Right atrium auricular region (tissue), 2 donors: ENCODE measurements at regions not wholly inside any gene's neighbourhood (a gene's known extent, or its start where the extent isn't known, plus 50 kb on each side); places are given as distances from the start of the nearest gene placed in this dataset.
"Not testable (repeated sequence)": the region's sequence is repeated elsewhere in the genome, so short reads cannot be mapped to it uniquely, and the experiment has no call there.

Experiments used
- DNase-seq: peaks from one replicate; pipeline ENCODE4 v3.0.0-alpha.2; 2019; ENCODE audit warnings: low spot score
- H3K27ac ChIP-seq, 2 donors: fragments of 200-600 bp; sonication (generic); 1 replicate in 1 of 2; 2 replicates in 1 of 2; pipeline ENCODE4 v1.5.1; 2016 to 2019
- H3K27me3 ChIP-seq, 2 donors: fragments of 200-600 bp; sonication (generic); one replicate each; pipeline versions ENCODE4 v1.5.1 to v1.6.0; 2017 to 2019
- H3K36me3 ChIP-seq: fragments of 200-600 bp; sonication (generic); one replicate; pipeline ENCODE4 v1.5.1; 2016
- H3K4me1 ChIP-seq, 2 donors: fragments of 200-600 bp; sonication (generic); one replicate each; pipeline versions ENCODE4 v1.5.1 to v1.6.0; 2017 to 2019
- H3K4me3 ChIP-seq, 2 donors: fragments of 200-600 bp; sonication (generic); 1 replicate in 1 of 2; 2 replicates in 1 of 2; pipeline ENCODE4 v1.5.1; 2017 to 2019; ENCODE audit warnings: mild to moderate bottlenecking in 1 of 2, moderate library complexity in 1 of 2
- H3K9me3 ChIP-seq, 2 donors: fragments of 200-600 bp; sonication (generic); one replicate each; pipeline ENCODE4 v1.5.1; 2019
- TF ChIP-seq, protein P1 (sequence below), 2 donors: fragments of 200-600 bp; sonication (generic); IDR thresholded peaks; one replicate each; pipeline ENCODE4 v1.5.1; 2019; ENCODE audit warnings: antibody characterized with exemption in 2 of 2

DNA sequence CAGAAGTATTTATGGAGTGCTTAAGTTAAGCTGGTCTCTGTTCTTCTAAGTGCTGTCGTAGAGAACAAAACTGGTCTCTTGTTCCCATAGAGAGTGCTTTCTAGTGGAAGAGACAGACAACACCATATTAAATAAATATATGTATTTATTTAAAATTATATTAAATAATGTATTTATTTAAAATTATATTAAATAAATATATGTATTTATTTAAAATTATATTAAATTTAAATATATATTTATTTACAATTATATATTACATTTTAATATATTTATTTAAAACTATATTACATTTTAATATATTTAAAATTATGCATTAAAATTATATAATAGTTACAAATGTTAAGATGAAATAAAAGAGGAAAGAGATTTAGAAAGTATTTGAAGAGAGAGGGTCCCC, 175.5 kb upstream of the OLFM3 start:
- Histone ChIP-seq H3K4me3 (no peak overlapping the region), H3K9me3 (no peaks in the 10 kb centered on the region), H3K36me3 (no peaks in the 10 kb centered on the region), H3K27ac (no peak overlapping the region), H3K4me1 (no peaks in the 10 kb centered on the region), H3K27me3 (no peaks in the 10 kb centered on the region)
- TF ChIP-seq, protein P1, sequence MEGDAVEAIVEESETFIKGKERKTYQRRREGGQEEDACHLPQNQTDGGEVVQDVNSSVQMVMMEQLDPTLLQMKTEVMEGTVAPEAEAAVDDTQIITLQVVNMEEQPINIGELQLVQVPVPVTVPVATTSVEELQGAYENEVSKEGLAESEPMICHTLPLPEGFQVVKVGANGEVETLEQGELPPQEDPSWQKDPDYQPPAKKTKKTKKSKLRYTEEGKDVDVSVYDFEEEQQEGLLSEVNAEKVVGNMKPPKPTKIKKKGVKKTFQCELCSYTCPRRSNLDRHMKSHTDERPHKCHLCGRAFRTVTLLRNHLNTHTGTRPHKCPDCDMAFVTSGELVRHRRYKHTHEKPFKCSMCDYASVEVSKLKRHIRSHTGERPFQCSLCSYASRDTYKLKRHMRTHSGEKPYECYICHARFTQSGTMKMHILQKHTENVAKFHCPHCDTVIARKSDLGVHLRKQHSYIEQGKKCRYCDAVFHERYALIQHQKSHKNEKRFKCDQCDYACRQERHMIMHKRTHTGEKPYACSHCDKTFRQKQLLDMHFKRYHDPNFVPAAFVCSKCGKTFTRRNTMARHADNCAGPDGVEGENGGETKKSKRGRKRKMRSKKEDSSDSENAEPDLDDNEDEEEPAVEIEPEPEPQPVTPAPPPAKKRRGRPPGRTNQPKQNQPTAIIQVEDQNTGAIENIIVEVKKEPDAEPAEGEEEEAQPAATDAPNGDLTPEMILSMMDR (IDR thresholded peaks at IDR 0.05): no peak
- no peak for DNase-seq

DNA sequence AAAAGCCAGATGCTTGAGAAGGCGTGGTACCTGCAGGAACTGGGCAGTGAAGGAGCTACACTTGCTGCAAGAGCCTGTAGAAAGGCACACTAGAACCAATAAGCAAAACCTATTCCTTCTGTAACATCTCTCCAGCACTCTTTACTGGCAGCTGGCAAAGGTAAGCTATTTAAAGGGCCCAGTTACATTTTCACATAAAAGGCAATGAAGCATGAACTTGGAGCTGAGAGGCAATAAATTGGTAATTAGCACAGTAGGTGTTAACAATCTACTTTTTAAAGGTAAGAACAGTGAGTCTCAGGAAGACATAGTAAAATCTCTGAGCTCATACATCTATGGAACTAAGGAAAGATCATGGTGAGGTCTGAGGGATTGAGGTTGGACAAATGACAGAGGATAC, 167.1 kb upstream of the OLFM3 start:
- H3K9me3 ChIP-seq: no peaks in the 10 kb centered on the region
- no peaks in the 10 kb centered on the region for H3K4me1 ChIP-seq
- TF ChIP-seq, protein P1 (IDR thresholded peaks at IDR 0.05): no peak
- no peak overlapping the region for H3K27ac ChIP-seq
- no peaks in the 10 kb centered on the region for H3K27me3 ChIP-seq
- DNase-seq: no peak
- H3K4me3 ChIP-seq: no peak overlapping the region
- H3K36me3 ChIP-seq: no peaks in the 10 kb centered on the region

DNA sequence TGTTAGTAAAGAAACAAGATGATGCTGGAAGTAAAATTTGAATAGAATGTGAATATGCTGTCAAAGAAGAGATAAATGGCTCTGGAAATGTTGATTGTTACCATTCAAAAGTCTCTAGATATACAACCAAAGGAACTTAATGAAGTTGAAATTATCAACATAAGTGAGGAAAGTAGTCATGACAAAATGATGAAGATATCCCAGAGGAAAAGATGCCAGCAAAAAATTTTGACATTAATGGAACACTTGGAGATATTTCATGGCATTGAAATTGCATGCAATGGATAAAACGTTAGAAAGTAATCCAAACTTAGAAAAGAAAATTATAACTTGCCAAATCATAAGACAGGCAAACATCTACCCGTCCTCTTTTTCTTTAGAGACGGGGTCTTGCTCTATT, 154.5 kb upstream of the OLFM3 start:
- DNase-seq: no peak
- H3K27me3 ChIP-seq: no peaks in the 10 kb centered on the region

DNA sequence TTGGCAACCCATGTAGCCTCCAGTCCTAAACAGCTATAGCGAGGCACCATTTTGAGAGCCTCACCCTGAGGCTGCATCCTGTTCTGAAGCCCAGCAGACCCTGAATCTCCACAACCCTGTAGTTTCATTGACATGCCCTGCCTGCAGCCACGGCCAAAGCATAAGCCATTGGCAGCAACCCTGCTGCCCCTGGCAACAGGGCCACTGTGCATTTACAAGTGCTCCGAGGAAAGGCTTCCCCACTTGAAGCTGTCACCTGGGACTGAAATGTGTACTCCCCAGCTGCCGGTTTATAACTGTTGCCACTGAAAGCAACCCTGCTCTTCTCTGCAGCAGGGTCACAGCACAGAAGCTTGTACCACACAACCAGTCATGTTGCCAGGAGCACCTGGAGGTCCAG, 124.2 kb upstream of the OLFM3 start:
- no peak overlapping the region for H3K27ac ChIP-seq
- no peaks in the 10 kb centered on the region for H3K4me1 ChIP-seq
- TF ChIP-seq, protein P1 (IDR thresholded peaks at IDR 0.05): no peak
- no peak for DNase-seq
- H3K4me3 ChIP-seq: no peak overlapping the region
- no peaks in the 10 kb centered on the region for H3K9me3 ChIP-seq
- no peaks in the 10 kb centered on the region for H3K27me3 ChIP-seq
- H3K36me3 ChIP-seq: no peaks in the 10 kb centered on the region

More for the DNA sequence above, 154.5 kb upstream of the OLFM3 start:
- Histone ChIP-seq H3K4me1 (no peaks in the 10 kb centered on the region), H3K4me3 (no peak overlapping the region), H3K9me3 (no peaks in the 10 kb centered on the region), H3K27ac (no peak overlapping the region), H3K36me3 (no peaks in the 10 kb centered on the region)
- TF ChIP-seq, protein P1 (IDR thresholded peaks at IDR 0.05): no peak

- Histone ChIP-seq H3K9me3 (no peaks in the 10 kb centered on the region), H3K27me3 (no peaks in the 10 kb centered on the region), H3K4me3 (no peak overlapping the region), H3K4me1 (no peaks in the 10 kb centered on the region), H3K27ac (no peak overlapping the region), H3K36me3 (no peaks in the 10 kb centered on the region)
- TF ChIP-seq, protein P1 (IDR thresholded peaks at IDR 0.05): no peak
- no peak for DNase-seq
Observed at GRCh38 chr1:102118150-102118549, 121.4 kb upstream of the OLFM3 start.

DNA sequence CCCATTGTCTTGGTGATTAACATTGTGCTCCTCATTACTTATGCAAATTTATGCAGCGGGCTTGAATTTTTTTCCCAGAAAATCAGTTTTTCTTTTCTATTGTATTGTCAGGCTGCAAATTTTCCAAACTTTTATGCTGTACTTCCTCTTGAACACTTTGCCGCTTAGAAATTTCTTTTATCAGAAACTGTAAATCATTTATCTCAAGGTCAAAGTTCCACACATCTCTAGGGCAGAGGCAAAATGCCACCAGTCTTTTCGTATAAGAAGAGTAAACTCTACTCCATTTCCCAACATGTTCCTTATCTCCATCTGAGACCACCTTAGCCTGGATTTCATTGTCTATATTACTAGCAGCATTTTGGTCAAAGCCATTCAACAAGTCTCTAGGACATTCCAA, 113.9 kb upstream of the OLFM3 start:
- H3K4me1 ChIP-seq: no peaks in the 10 kb centered on the region
- no peak overlapping the region for H3K4me3 ChIP-seq
- no peaks in the 10 kb centered on the region for H3K9me3 ChIP-seq
- no peaks in the 10 kb centered on the region for H3K27me3 ChIP-seq
- no peak overlapping the region for H3K27ac ChIP-seq
- no peaks in the 10 kb centered on the region for H3K36me3 ChIP-seq
- TF ChIP-seq, protein P1 (IDR thresholded peaks at IDR 0.05): no peak
- DNase-seq: no peak

- not testable (repeated sequence) for H3K27me3 ChIP-seq, H3K36me3 ChIP-seq, H3K4me1 ChIP-seq, H3K9me3 ChIP-seq, H3K27ac ChIP-seq, DNase-seq, H3K4me3 ChIP-seq
Observed at GRCh38 chr1:102109493-102109892, 112.8 kb upstream of the OLFM3 start.
